Neuronal stem cell (in vitro differentiated cells): ENCODE measurements at regions not wholly inside any gene's neighbourhood (a gene's known extent, or its start where the extent isn't known, plus 50 kb on each side); places are given as distances from the start of the nearest gene placed in this dataset.

Source experiments
- DNase-seq: peaks from one replicate; pipeline ENCODE4 v3.0.0-alpha.2; 2013; ENCODE audit warnings: low spot score
- H2AFZ ChIP-seq: one replicate; pipeline ENCODE4 v1.6.1; 2013; ENCODE audit warnings: mild to moderate bottlenecking, low read length, inconsistent platforms
- H2AK5ac ChIP-seq: 2 replicates; pipeline ENCODE4 v1.6.1; 2013; ENCODE audit warnings: low read depth, mild to moderate bottlenecking, inconsistent platforms, low read length, moderate library complexity, mixed read lengths
- H2BK120ac ChIP-seq: 2 replicates; pipeline ENCODE4 v1.6.1; 2013; ENCODE audit warnings: low read depth, mild to moderate bottlenecking, inconsistent platforms, low read length, moderate library complexity, mixed read lengths
- H2BK12ac ChIP-seq: one replicate; pipeline ENCODE4 v1.6.1; 2013; ENCODE audit warnings: low read length, inconsistent platforms
- H2BK15ac ChIP-seq: 2 replicates; pipeline ENCODE4 v1.6.1; 2013; ENCODE audit warnings: mild to moderate bottlenecking, low read length, inconsistent platforms, mixed read lengths
- H2BK5ac ChIP-seq: one replicate; pipeline ENCODE4 v1.6.1; 2013; ENCODE audit warnings: inconsistent platforms, mild to moderate bottlenecking, low read length, moderate library complexity
- H3K14ac ChIP-seq: one replicate; pipeline ENCODE4 v1.6.1; 2013; ENCODE audit warnings: low read length, inconsistent platforms
- H3K18ac ChIP-seq: 2 replicates; pipeline ENCODE4 v1.6.1; 2013; ENCODE audit warnings: low read length, inconsistent platforms
- H3K23ac ChIP-seq: 2 replicates; pipeline ENCODE4 v1.6.1; 2013; ENCODE audit warnings: low read depth, mild to moderate bottlenecking, mixed read lengths, low read length, inconsistent platforms; ENCODE audit not compliant: poor library complexity
- H3K27ac ChIP-seq: replicated peaks from 3 replicates; pipeline ENCODE4 v1.5.1; 2013; ENCODE audit warnings: low read length, inconsistent platforms
- H3K27me3 ChIP-seq, 3 experiments: 2 replicates each; pipeline ENCODE4 v1.6.1; 2013; ENCODE audit warnings: low read length in 3 of 3, mild to moderate bottlenecking in 2 of 3, inconsistent platforms in 1 of 3, low read depth in 1 of 3, mixed read lengths in 1 of 3, moderate library complexity in 1 of 3; ENCODE audit not compliant: control insufficient read depth in 3 of 3, insufficient read depth in 3 of 3
- H3K36me3 ChIP-seq, 2 donors: replicated peaks in 1 of 2; 2 replicates each; pipeline ENCODE4 v1.6.1; 2013; ENCODE audit warnings: low read length in 2 of 2; ENCODE audit not compliant: control insufficient read depth in 2 of 2, insufficient read depth in 2 of 2
- H3K4ac ChIP-seq: 2 replicates; pipeline ENCODE4 v1.6.1; 2013; ENCODE audit warnings: inconsistent platforms, mild to moderate bottlenecking, low read length, moderate library complexity
- H3K4me1 ChIP-seq, 2 donors: 1 replicate in 1 of 2; 2 replicates in 1 of 2; pipeline ENCODE4 v1.6.1; 2013; ENCODE audit warnings: low read length in 2 of 2, low read depth in 1 of 2; ENCODE audit not compliant: control insufficient read depth in 2 of 2, insufficient read depth in 1 of 2
- H3K4me2 ChIP-seq: one replicate; pipeline ENCODE4 v1.6.1; 2013; ENCODE audit warnings: mild to moderate bottlenecking, low read length, inconsistent platforms; ENCODE audit not compliant: insufficient read depth, poor library complexity, severe bottlenecking
- H3K4me3 ChIP-seq, 2 donors: 2 replicates each; pipeline ENCODE4 v1.5.1; 2013; ENCODE audit warnings: low read length in 2 of 2, mild to moderate bottlenecking in 2 of 2, inconsistent platforms in 1 of 2, moderate library complexity in 1 of 2
- H3K79me1 ChIP-seq: one replicate; pipeline ENCODE4 v1.6.1; 2013; ENCODE audit warnings: low read depth, mild to moderate bottlenecking, inconsistent platforms, low read length, moderate library complexity
- H3K9ac ChIP-seq: one replicate; pipeline ENCODE4 v1.6.1; 2013; ENCODE audit warnings: mild to moderate bottlenecking, low read depth, low read length, inconsistent platforms; ENCODE audit not compliant: poor library complexity
- H3K9me3 ChIP-seq, 2 donors: replicated peaks in 1 of 2; 2 replicates each; pipeline versions ENCODE3 to v1.6.1; 2013; ENCODE audit warnings: low read length in 2 of 2, mild to moderate bottlenecking in 2 of 2, inconsistent platforms in 1 of 2, low read depth in 1 of 2, mixed read lengths in 1 of 2, moderate library complexity in 1 of 2; ENCODE audit not compliant: control insufficient read depth in 2 of 2, insufficient read depth in 1 of 2
- H4K8ac ChIP-seq: one replicate; pipeline ENCODE4 v1.6.1; 2013; ENCODE audit warnings: low read depth, mild to moderate bottlenecking, inconsistent platforms, low read length, moderate library complexity
- H4K91ac ChIP-seq: one replicate; pipeline ENCODE4 v1.6.1; 2013; ENCODE audit warnings: low read length, low read depth, mild to moderate bottlenecking, inconsistent platforms; ENCODE audit not compliant: poor library complexity
- WGBS, 2 donors: extraction: QIAGEN DNeasy Blood & Tissue Kit; methylation state at CpG; one replicate each; pipeline ENCODE4 v1.1.7; 2013; ENCODE audit warnings: missing lambda C conversion rate in 2 of 2, mixed read lengths in 1 of 2; ENCODE audit not compliant: insufficient read length in 2 of 2, insufficient replicate concordance in 1 of 2; ENCODE audit errors: extremely low coverage in 2 of 2; 5-methylcytosine and 5-hydroxymethylcytosine counted together

DNA sequence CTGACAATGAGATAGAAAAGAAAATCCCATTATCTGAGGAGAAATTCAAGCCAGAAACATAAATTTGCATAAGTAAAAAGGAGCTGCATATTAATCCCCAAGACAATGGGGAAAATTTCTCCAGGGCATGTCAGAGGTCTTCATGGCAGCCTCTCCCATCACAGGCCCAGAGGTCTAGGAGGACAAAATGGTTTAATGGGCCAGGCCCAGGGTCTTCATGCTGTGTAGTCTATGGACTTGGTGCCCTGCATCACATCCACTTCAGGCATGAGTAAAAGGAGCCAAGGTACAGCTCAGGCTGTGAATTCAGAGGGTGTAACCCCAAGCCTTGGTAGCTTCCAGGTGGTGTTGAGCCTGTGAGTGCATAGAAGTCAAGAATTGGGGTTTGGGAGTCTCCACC is 1097.2 kb upstream of the RAG2 start:
- Histone ChIP-seq H3K9ac (no peak overlapping the region), H2BK15ac (no peak overlapping the region), H3K79me1 (no peaks in the 10 kb centered on the region), H3K18ac (no peak overlapping the region), H2AK5ac (no peak overlapping the region), H3K27ac (no peak overlapping the region), H3K4ac (no peak overlapping the region), H2BK12ac (no peak overlapping the region), H2AFZ (no peak overlapping the region), H3K4me1 (no peaks in the 10 kb centered on the region), H3K4me3 (no peak overlapping the region), H3K27me3 (no peaks in the 10 kb centered on the region), H3K36me3 (no peaks in the 10 kb centered on the region), H3K4me2 (no peak overlapping the region), H3K23ac (no peak overlapping the region), H4K8ac (no peak overlapping the region), H3K9me3 (peaks cover 0 to 4% of the 10 kb centered on the region in 2 donors), H2BK5ac (no peak overlapping the region), H3K14ac (no peak overlapping the region), H4K91ac (no peak overlapping the region), H2BK120ac (no peak overlapping the region)
- DNase-seq: no peak

DNA sequence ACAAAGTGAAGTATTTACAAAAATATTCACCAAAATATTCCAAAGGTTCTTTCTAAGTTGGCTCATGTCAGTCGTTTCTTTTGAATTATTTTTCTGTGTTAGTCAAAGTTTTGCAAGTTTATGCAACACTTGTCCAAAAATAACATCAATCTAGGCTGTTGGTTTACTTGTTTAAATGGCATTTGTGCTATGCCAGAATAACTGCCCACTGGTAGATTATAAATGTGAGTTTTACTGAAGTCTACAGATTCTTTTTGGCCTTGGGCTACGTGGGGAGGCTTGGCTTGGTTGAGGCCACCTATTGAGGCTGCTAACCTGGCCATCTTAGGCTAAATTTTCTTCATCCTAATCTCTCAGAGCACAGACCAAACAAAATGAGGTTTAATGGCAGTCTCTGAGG is 1091.9 kb upstream of the RAG2 start:
- Histone ChIP-seq H2BK15ac (no peak overlapping the region), H3K4me1 (no peaks in the 10 kb centered on the region), H2BK12ac (no peak overlapping the region), H3K4me2 (no peak overlapping the region), H3K14ac (no peak overlapping the region), H3K4ac (no peak overlapping the region), H2BK120ac (no peak overlapping the region), H2BK5ac (no peak overlapping the region), H3K4me3 (no peak overlapping the region), H3K27ac (no peak overlapping the region), H4K91ac (no peak overlapping the region), H2AFZ (no peak overlapping the region), H3K9me3 (peaks cover 0 to 2% of the 10 kb centered on the region in 2 donors), H4K8ac (no peak overlapping the region), H3K9ac (no peak overlapping the region), H3K18ac (no peak overlapping the region), H3K79me1 (no peaks in the 10 kb centered on the region), H3K36me3 (no peaks in the 10 kb centered on the region), H2AK5ac (no peak overlapping the region), H3K23ac (no peak overlapping the region), H3K27me3 (no peaks in the 10 kb centered on the region)
- DNase-seq: no peak
- no CpG with 5 or more reads among the region's 2 CpGs for whole genome bisulfite sequencing, 2 donors

DNA sequence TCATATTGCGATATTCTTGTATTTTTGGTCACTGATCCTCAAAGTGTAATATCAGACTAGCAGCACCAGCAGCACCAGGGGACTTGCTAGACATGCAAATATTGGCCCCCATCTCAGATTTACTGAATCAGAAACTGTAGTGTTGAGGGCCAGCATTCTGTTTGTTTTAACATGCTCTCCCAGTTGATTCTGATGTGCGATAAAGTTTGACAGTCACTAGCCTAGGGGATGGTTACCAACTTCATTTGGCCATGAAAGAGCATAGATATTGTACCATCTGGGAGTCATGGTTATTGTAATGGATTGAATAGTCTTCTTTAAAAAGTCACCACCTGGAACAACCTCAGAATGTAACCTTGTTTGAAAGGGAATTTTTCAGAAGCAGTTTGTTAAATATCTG is 1090.4 kb upstream of the RAG2 start:
- Histone ChIP-seq H2AK5ac (no peak overlapping the region), H3K79me1 (no peaks in the 10 kb centered on the region), H4K8ac (no peak overlapping the region), H4K91ac (no peak overlapping the region), H3K23ac (no peak overlapping the region), H3K4me3 (no peak overlapping the region), H3K14ac (no peak overlapping the region), H3K9me3 (no peaks in the 10 kb centered on the region), H3K27ac (no peak overlapping the region), H3K18ac (no peak overlapping the region), H3K9ac (no peak overlapping the region), H3K27me3 (no peaks in the 10 kb centered on the region), H3K36me3 (no peaks in the 10 kb centered on the region), H3K4me1 (no peaks in the 10 kb centered on the region), H2BK120ac (no peak overlapping the region), H2AFZ (no peak overlapping the region), H3K4ac (no peak overlapping the region), H3K4me2 (no peak overlapping the region), H2BK15ac (no peak overlapping the region), H2BK12ac (no peak overlapping the region), H2BK5ac (no peak overlapping the region)
- whole genome bisulfite sequencing, 2 donors: no CpG with 5 or more reads among the region's 2 CpGs
- DNase-seq: no peak

DNA sequence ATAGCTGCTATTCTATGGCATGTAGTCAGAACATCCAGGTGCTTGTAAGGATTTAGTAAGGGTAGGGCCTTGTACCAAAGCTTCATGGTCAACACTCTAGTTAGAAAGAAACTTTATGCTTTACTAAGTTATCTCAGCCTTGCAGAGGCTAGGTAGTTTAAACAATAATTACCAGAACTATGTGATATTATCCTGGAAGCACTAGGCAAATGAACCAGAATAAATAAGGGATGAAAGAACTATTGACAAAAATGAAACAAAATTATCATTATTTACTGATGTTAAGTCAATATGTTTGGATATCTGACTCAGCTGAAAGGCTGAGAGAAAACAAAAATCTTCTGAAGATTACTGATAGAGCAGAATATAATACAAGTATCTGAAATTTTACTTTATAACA is 1089.1 kb upstream of the RAG2 start:
- Histone ChIP-seq H4K91ac (no peak overlapping the region), H3K4me2 (no peak overlapping the region), H3K14ac (no peak overlapping the region), H3K23ac (no peak overlapping the region), H3K4me3 (no peak overlapping the region), H2BK5ac (no peak overlapping the region), H3K79me1 (no peaks in the 10 kb centered on the region), H4K8ac (no peak overlapping the region), H3K36me3 (no peaks in the 10 kb centered on the region), H3K18ac (no peak overlapping the region), H2BK120ac (no peak overlapping the region), H2AK5ac (no peak overlapping the region), H2AFZ (no peak overlapping the region), H3K9ac (no peak overlapping the region), H3K27ac (no peak overlapping the region), H3K27me3 (no peaks in the 10 kb centered on the region), H3K4me1 (no peaks in the 10 kb centered on the region), H2BK12ac (no peak overlapping the region), H3K9me3 (peaks cover 0 to 2% of the 10 kb centered on the region in 2 donors), H2BK15ac (no peak overlapping the region), H3K4ac (no peak overlapping the region)
- no peak for DNase-seq
